ENCODE measurements at regions not wholly inside any gene's neighbourhood (a gene's known extent, or its start where the extent isn't known, plus 50 kb on each side); places are given as distances from the start of the nearest gene placed in this dataset.

DNA sequence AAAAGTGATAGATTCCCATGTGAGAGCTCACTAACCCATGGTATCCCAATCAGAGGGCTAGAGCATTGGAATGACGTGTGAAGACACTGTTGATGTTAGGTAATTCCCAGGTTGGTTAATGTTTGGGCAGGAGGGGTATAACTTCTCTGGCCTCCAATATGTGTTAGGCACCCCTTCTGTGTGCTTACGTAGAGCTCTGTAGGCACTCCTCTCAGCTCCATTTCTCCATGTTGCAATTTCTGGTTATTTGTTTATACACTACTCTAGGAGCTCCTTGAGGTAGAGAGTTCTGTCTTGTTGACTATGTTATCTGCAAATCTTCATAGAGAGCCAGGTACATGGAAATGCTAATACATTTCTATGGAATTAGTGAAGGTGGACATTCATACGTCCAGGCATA is 153.5 kb downstream of the RPIA start:
- TF ChIP-seq, protein P1, sequence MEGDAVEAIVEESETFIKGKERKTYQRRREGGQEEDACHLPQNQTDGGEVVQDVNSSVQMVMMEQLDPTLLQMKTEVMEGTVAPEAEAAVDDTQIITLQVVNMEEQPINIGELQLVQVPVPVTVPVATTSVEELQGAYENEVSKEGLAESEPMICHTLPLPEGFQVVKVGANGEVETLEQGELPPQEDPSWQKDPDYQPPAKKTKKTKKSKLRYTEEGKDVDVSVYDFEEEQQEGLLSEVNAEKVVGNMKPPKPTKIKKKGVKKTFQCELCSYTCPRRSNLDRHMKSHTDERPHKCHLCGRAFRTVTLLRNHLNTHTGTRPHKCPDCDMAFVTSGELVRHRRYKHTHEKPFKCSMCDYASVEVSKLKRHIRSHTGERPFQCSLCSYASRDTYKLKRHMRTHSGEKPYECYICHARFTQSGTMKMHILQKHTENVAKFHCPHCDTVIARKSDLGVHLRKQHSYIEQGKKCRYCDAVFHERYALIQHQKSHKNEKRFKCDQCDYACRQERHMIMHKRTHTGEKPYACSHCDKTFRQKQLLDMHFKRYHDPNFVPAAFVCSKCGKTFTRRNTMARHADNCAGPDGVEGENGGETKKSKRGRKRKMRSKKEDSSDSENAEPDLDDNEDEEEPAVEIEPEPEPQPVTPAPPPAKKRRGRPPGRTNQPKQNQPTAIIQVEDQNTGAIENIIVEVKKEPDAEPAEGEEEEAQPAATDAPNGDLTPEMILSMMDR (IDR thresholded peaks at IDR 0.05) = no peak

DNA sequence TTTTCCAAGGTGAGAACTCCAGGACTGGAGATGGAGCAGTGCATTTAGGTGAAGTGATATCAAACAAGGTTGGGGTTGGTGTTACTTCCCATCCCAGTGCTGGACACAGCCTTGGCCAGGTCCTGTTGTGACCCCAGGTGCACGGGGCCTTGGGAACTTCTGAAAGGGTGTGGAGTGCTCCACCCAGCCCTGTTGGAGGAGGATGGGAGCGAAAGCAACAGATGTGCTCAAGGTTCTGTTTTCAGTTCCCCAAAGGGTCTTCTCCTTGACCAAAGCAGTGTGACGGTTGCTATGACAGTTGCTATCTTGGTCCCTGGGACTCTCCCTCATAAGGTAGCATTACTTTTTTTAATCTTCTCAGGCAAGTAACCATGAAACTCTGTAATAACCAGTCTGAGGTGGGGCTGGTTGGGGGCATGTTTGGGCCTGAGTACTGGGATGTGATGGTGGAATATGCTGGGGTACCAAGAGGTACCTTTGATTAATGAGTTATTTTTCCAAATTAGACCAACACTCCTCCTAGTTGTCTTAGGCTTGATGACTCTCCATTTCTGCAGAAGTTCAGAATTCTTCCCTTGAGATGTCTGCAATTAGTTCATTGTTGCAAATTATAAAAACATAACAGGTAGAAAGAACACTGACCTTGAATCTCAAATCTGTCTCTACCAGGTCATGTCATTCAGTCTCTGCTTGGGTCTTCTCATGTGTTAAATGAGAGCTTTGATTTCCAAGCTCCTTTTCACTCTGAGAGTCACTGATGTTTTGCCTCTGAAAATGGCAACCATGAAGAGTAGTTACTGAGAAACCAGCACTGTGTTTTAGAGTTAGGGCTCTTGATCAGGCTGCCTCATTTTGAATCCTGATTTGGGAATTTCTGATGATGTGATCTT is 154.5 kb downstream of the RPIA start:
- TF ChIP-seq, protein P1 (IDR thresholded peaks at IDR 0.05) = no peak

DNA sequence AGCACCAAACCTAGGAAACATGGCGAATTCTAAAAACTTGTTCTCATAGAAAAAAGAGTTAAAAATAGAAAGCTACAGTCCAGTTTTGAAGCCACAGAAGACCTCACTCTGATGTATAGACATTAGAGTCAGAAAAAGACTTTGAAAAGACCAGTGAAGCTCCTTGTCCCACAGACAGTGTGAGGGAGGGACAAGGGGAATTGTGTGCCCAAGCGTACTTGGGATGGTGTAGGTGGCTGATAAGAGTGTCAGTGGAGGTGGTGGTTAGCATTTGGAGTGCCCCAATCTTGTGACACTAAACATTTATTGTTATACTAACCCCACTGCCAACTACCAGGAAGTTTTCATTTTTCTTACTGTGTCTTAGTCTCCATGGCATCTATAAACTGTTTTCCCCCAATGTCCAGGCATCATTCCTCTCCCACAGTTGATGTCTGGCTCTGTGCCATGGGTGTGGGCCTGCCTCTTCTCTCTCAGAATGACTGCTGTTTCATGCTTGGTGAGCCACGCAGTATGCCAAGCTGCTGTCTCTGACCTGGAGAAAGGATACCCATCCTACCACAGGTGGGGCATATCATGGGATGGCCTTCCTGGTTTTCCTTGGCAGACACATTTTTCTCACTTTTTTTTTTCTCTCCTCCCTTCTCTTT is 161.4 kb downstream of the RPIA start:
- TF ChIP-seq, protein P1 (IDR thresholded peaks at IDR 0.05) = no peak

DNA sequence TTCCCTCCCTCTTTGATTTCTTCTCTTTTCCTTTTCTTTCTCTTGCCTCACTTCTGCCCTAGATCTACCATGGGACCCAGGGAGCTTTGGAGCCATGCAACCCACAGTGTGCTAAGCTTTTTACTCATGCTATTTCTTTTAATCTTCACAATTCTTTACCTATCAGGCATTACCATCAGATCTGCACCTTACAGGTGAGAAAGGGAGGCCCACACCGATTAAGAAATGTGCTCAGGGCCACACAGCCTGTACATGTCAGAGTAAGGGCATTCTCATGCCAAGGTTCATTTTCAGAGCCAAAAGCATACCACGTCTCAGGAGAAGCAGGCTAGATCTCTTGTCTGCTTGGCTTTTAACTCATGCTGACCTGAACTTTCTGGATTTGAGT is 161.9 kb downstream of the RPIA start:
- TF ChIP-seq, protein P1 (IDR thresholded peaks at IDR 0.05) = no peak

DNA sequence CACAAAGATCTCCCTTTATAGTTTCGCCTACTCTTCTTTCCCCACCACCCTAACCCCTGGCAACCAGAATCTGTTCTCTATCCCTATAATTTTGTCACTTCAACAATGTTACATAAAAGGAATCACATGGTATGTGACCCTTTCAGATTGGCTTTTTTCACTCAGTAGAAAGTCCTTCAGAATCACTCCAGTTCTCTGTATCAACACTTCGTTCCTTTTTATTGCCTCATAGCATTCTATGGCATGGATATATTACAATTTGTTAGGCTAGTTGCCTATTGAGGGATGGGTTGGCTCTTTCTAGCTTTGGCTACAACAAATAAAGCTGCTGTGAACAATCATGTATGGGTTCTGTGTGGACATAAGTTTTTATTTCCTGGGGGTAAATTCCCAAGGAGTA is 163.1 kb downstream of the RPIA start:
- TF ChIP-seq, protein P1 (IDR thresholded peaks at IDR 0.05) = no peak

DNA sequence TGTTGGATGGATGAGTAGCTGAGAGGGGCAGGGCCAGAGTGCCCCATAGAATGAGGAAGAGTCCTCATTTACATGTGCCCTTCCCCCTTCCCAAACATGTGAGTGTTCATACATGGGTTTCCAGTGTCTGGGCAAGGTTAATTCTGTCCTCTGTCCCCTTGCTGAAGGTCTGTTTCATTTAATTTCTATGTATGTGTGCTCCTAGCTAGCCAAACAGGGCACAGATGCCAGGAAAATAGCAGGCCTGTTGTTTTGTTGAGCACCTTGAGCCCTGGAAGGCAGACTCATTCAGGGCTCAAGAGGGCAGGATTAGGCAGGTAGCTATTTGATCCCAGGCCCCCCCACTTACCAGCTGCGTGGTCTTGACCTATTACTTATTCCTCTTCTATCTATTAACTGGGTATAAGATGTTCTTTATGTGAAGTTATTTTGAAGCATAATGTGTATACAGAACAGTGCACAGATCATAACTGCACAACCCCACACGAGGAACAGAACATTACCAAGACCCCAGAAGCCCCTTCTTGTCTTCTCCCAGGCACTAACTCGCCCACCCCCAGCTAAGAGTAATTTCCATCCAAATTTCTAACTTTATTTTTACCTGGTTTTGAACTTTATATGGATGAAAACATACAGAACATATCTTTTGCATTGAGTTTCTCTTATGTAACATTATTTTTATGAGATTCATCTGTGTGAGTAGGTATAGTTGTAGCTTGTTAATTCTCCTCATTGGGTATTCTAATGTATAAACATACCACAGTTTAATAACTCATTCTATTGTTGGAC is 164.3 kb downstream of the RPIA start:
- TF ChIP-seq, protein P1 (IDR thresholded peaks at IDR 0.05) = no peak

DNA sequence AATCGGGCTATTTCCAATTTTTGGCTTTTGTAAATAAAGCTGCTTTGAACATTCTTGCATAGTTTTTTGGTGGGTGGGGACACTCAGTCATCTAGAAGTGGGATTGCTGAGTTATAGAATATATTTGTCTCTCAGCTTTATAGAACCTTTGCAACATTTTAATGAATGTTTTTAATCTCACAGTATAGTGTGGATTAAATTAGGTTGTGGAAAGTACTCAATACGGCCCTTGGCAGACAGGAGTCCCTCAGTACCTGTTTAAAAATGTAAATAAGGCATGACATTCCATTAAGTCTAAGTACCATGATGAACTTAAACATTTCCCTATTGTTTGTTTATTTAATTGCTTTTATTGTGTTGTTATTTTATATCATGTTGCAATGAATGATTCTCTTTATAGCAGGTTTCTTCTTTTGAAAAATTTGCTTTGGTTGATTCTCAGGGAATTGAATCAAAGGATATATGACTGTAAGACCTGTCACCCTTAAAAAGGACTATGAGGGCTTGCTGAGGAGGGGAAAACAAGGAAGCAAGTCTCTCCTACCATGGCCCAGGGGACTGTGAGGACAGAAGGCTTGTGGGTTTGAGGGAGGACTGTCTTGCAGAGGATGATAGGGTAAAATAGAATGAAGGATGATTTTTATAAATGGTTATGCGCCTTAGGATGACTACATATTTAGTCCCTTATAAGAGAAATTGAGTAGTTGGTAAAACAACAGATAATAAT is 165.1 kb downstream of the RPIA start:
- TF ChIP-seq, protein P1 (IDR thresholded peaks at IDR 0.05) = no peak

All from LNCAP (cell line).